ENCODE measurements at regions not wholly inside any gene's neighbourhood (a gene's known extent, or its start where the extent isn't known, plus 50 kb on each side); places are given as distances from the start of the nearest gene placed in this dataset.
"Not testable (repeated sequence)": the region's sequence is repeated elsewhere in the genome, so short reads cannot be mapped to it uniquely, and the experiment has no call there.

DNA sequence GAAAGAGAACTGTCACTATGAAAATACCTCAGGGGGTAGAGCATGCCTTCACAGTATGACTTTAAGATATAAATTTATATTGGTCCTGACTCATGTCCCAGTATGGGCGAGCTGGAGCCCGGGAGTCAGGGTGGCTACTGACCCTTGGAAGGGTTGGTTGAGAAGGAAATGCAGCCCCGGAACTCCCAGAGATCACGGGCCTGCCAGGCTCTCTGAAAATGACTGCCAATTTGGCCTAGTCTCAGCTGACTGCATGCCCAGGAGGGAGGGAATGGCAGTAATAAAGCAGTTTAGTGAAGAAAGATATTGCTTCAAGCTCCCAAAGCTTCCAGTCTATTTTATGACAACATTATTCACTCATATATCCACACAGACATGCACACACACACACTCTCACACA, 299.0 kb downstream of the NR2F2 start:
- TF ChIP-seq, protein P1, sequence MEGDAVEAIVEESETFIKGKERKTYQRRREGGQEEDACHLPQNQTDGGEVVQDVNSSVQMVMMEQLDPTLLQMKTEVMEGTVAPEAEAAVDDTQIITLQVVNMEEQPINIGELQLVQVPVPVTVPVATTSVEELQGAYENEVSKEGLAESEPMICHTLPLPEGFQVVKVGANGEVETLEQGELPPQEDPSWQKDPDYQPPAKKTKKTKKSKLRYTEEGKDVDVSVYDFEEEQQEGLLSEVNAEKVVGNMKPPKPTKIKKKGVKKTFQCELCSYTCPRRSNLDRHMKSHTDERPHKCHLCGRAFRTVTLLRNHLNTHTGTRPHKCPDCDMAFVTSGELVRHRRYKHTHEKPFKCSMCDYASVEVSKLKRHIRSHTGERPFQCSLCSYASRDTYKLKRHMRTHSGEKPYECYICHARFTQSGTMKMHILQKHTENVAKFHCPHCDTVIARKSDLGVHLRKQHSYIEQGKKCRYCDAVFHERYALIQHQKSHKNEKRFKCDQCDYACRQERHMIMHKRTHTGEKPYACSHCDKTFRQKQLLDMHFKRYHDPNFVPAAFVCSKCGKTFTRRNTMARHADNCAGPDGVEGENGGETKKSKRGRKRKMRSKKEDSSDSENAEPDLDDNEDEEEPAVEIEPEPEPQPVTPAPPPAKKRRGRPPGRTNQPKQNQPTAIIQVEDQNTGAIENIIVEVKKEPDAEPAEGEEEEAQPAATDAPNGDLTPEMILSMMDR (IDR thresholded peaks at IDR 0.05; ENCODE audit: borderline replicate concordance, insufficient read depth, low read depth, low read length): no peak
- no peak overlapping the region for H3K4me3 ChIP-seq (ENCODE audit: low read depth, low read length)

DNA sequence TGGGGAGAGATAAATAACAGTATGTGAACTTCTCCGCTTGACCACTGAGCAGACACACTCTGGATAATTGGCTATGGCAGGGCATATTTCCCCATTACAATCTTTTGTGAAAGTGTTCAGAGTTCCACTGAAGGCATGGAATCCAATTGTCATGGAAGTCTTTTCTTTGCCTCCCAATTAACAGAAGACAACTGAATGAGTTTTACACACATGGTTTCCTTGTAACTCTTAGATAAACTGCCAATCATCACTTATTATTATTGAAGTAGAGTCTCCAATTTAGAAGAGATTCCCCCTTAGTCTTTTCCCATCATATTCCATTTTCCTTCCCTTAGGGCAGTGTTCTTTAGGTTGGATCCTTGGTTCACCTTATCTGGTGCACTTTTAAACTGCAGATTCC, 308.3 kb downstream of the NR2F2 start:
- H3K4me3 ChIP-seq (ENCODE audit: low read depth, low read length): no peak overlapping the region
- TF ChIP-seq, protein P1 (IDR thresholded peaks at IDR 0.05; ENCODE audit: borderline replicate concordance, insufficient read depth, low read depth, low read length): no peak

DNA sequence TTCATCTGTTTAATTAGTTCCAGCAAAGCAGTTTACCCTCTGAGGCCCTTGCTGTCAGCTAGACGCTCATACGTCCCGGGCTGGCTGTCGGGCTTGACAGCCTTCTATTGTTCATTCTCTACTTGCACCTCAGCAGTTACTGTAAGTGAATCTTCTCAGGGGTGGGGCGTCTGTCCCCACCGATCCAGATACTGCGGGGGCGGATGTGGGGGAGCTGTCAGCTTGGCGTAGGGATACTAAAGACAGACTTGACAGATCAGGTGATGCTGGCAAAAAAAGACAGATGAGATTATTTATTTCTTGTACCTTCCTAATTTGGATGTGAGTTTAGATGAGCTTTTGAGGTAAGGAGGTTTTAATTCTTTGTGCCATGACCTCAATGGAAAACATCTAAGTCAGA, 315.3 kb downstream of the NR2F2 start:
- H3K4me3 ChIP-seq (ENCODE audit: low read depth, low read length): no peak overlapping the region
- TF ChIP-seq, protein P1 (IDR thresholded peaks at IDR 0.05; ENCODE audit: borderline replicate concordance, insufficient read depth, low read depth, low read length): no peak

DNA sequence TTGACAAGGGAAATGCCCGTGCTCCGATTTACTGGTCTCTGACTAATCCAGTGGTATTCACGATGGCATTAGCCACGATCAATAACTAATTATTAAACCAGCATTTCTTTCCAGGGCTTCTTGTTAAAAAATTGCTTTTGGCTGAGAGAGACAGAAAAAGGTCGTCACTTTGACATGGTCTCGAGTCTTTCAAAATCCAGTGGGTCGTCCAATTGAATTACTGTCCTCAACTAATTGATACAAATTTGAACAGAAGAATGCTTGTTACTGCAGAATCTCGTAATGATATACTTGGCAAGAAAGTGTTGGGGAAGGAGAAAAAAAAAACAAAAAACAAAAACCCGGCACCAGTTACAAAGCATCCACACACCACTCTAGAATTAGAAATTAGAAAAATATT, 318.4 kb downstream of the NR2F2 start:
- TF ChIP-seq, protein P1 (IDR thresholded peaks at IDR 0.05; ENCODE audit: borderline replicate concordance, insufficient read depth, low read depth, low read length): no peak
- H3K4me3 ChIP-seq (ENCODE audit: low read depth, low read length): no peak overlapping the region

DNA sequence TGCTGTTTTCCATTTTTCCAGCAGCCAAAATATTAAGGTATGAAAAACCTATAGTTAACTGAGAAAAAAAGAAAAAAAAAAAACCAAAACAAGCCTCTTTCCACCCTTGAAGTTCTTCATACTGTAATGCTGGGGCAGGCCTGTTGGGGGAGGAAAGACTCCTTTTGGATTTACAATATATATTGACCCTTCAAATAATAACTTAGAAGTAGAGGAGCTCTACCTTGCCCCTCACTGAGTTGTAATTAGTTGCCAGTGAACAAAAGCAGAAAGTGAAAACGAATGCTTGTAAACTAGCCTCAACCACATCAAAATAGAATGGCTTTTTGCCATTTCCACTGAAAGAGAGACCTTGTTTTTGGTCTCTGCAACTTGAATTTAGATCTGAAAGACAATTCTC, 326.6 kb downstream of the NR2F2 start:
- TF ChIP-seq, protein P1 (IDR thresholded peaks at IDR 0.05; ENCODE audit: borderline replicate concordance, insufficient read depth, low read depth, low read length): no peak
- no peak overlapping the region for H3K4me3 ChIP-seq (ENCODE audit: low read depth, low read length)

DNA sequence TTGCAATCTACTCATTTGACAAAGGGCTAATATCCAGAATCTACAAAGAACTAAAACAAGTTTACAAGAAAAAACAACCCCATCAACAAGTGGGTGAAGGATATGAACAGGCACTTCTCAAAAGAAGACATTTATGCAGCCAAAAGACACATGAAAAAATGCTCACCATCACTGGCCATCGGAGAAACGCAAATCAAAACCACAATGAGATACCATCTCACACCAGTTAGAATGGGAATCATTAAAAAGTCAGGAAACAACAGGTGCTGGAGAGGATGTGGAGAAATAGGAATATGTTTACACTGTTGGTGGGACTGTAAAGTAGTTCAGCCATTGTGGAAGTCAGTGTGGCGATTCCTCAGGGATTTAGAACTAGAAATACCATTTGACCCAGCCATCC, 336.5 kb downstream of the NR2F2 start:
- not testable (repeated sequence) for H3K4me3 ChIP-seq (ENCODE audit: low read depth, low read length)

DNA sequence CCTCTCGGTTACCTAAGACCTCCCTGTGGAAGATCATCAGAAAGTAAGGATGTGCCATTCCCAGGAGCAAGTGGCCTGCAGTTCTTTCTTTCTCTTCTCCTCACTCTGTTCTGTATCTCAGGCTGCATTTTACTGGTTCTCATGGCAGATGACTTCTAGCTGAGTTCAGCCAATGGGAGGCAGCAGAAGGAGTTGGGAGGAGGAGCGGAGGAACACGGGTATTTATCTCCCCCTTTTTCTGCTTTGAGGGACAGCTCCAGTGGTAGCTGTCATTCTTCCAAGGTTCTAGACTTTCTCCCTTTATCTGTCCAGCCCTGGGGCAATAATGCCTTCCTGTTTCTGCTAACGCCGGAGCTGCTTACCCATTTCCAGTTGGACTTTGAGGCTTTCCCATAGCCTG, 339.9 kb downstream of the NR2F2 start:
- TF ChIP-seq, protein P1 (IDR thresholded peaks at IDR 0.05; ENCODE audit: borderline replicate concordance, insufficient read depth, low read depth, low read length): no peak
- H3K4me3 ChIP-seq (ENCODE audit: low read depth, low read length): no peak overlapping the region

DNA sequence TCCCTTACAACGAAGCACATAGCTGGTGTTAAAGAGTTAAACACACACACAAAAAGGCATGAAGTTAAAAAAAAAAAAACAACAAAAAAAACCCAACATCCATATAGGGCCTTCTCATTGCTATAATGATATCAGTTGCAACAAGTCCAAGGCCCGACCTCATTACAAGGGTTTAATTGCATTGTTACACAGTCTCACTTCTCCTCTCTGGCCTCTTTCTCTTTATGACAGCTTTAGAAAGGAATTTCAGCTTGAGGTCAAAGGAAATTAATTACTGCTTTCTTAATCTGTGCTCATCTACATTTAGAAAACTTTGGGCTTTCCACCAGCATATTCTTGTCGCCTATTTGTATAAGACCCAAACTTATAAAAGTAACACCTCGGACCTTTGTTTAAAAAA, 342.1 kb downstream of the NR2F2 start:
- TF ChIP-seq, protein P1 (IDR thresholded peaks at IDR 0.05; ENCODE audit: borderline replicate concordance, insufficient read depth, low read depth, low read length): no peak
- H3K4me3 ChIP-seq (ENCODE audit: low read depth, low read length): no peak overlapping the region
